ENCODE measurements at regions not wholly inside any gene's neighbourhood (a gene's known extent, or its start where the extent isn't known, plus 50 kb on each side); places are given as distances from the start of the nearest gene placed in this dataset.
"Not testable (repeated sequence)": the region's sequence is repeated elsewhere in the genome, so short reads cannot be mapped to it uniquely, and the experiment has no call there.

DNA sequence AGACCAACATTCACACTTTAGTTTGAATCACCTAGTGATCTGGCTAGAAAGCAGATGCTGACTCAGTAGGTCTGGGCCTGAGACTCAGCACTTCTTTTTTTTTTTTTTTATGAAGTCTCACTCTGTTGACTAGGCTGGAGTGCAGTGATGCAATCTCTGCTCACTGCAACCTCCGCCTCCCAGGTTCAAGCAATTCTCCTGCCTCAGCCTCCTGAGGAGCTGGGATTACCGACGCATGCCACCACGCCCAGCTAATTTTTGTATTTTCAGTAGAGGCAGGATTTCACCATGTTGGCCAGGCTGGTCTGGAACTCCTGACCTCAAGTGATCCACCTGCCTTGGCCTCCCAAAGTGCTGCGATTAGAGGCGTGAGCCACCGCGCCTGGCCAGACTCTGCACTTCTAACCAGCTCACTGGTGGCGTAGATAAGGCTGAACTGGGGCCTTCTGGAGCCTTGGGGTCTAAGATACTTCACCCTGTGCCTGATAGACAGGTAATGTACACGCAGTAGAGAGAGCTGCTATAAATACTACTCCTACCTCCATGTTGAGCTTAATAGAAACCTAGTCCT lies 78.3 kb upstream of the FHL2 start:
- not testable (repeated sequence) for H3K36me3 ChIP-seq (ENCODE audit: control insufficient read depth, insufficient read depth, low read length); DNase-seq; H3K4me3 ChIP-seq (ENCODE audit: low read length); H3K9me3 ChIP-seq (ENCODE audit: control insufficient read depth, low read depth, low read length); H3K27ac ChIP-seq (ENCODE audit: low read length); H3K4me1 ChIP-seq (ENCODE audit: control insufficient read depth, insufficient read depth, low read length); H3K27me3 ChIP-seq (ENCODE audit: control insufficient read depth, insufficient read depth, low read length)
- no CpG with 5 or more reads among the region's 10 CpGs for WGBS (ENCODE audit: insufficient coverage, low lambda C conversion rate)

DNA sequence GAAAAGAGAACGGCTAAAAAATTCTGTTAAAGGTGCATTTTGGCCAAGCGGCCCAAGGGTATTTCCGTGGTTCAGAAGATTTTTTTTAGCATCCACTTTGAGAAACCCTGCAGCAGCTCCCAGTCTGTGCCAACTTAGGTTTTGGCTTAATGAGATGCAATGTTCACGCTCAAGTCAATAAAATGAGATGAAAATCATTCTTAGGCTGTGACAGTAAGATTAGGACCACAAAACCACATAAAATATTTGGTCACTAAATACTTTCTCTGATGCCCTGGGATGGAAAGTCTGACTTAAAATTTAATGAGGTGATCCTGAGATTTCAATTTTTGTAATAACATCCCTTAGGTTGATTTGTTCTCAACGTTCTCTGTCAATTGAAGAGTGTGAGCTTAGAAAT lies 74.2 kb upstream of the FHL2 start:
- Histone ChIP-seq H3K4me1 (ENCODE audit: control insufficient read depth, insufficient read depth, low read length) (no peaks in the 10 kb centered on the region), H3K9me3 (ENCODE audit: control insufficient read depth, low read depth, low read length) (no peaks in the 10 kb centered on the region), H3K27ac (ENCODE audit: low read length) (no peak overlapping the region), H3K27me3 (ENCODE audit: control insufficient read depth, insufficient read depth, low read length) (peaks cover 2% of the 10 kb centered on the region), H3K36me3 (ENCODE audit: control insufficient read depth, insufficient read depth, low read length) (no peaks in the 10 kb centered on the region), H3K4me3 (ENCODE audit: low read length) (no peak overlapping the region)
- DNase-seq: no peak
- WGBS (ENCODE audit: insufficient coverage, low lambda C conversion rate): 100% methylated on average over 1 of the region's 5 CpGs

DNA sequence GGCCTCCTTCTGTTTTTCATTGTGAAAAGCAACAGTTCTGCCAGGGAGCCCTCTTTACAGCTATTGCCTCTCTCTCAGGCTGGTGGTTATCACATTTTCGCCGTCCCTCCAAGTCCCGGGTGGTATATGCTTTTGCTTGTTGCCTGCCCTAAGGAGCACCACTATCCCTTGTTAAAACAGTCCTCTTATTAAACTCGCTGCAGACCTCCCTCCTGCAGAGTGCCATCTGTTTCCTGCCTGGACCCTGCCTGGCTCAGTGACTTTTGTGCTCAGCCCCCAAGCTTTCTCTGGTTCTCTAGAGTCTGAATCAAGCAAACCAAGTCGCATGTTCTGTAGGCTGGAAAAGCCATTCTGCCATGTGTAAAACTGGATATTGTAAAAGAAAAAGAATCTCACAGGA lies 72.1 kb upstream of the FHL2 start:
- DNase-seq: no peak
- H3K4me3 ChIP-seq (ENCODE audit: low read length): no peak overlapping the region
- no peak overlapping the region for H3K27ac ChIP-seq (ENCODE audit: low read length)
- no peaks in the 10 kb centered on the region for H3K4me1 ChIP-seq (ENCODE audit: control insufficient read depth, insufficient read depth, low read length)
- no peaks in the 10 kb centered on the region for H3K9me3 ChIP-seq (ENCODE audit: control insufficient read depth, low read depth, low read length)
- no peaks in the 10 kb centered on the region for H3K36me3 ChIP-seq (ENCODE audit: control insufficient read depth, insufficient read depth, low read length)
- 60% methylated on average over 2 of the region's 5 CpGs for WGBS (ENCODE audit: insufficient coverage, low lambda C conversion rate)
- peaks cover 2% of the 10 kb centered on the region for H3K27me3 ChIP-seq (ENCODE audit: control insufficient read depth, insufficient read depth, low read length)

DNA sequence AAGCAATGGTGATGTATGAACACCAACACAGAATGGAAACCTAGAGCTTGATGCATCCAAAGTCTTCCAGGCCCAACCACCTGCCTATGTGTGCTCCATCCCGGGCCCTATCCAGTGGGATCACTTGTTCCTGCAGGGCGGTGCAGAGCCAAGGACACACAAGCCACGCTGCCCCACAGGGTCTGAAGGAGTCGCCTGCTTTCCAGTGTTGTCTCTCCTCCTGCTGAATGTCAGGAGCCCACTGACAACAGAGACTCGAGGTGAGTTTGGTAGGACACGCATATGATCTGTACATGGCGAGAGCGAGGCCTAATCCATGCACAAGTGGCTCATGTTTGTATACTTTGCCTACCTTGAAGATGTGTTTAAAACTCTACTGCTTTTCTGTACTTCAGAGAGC lies 70.9 kb upstream of the FHL2 start:
- no peaks in the 10 kb centered on the region for H3K4me1 ChIP-seq (ENCODE audit: control insufficient read depth, insufficient read depth, low read length)
- no peaks in the 10 kb centered on the region for H3K36me3 ChIP-seq (ENCODE audit: control insufficient read depth, insufficient read depth, low read length)
- H3K27me3 ChIP-seq (ENCODE audit: control insufficient read depth, insufficient read depth, low read length): peaks cover under 1% of the 10 kb centered on the region
- no peak overlapping the region for H3K27ac ChIP-seq (ENCODE audit: low read length)
- H3K4me3 ChIP-seq (ENCODE audit: low read length): no peak overlapping the region
- DNase-seq: no peak
- no peaks in the 10 kb centered on the region for H3K9me3 ChIP-seq (ENCODE audit: control insufficient read depth, low read depth, low read length)
- no CpG with 5 or more reads among the region's 8 CpGs for WGBS (ENCODE audit: insufficient coverage, low lambda C conversion rate)

DNA sequence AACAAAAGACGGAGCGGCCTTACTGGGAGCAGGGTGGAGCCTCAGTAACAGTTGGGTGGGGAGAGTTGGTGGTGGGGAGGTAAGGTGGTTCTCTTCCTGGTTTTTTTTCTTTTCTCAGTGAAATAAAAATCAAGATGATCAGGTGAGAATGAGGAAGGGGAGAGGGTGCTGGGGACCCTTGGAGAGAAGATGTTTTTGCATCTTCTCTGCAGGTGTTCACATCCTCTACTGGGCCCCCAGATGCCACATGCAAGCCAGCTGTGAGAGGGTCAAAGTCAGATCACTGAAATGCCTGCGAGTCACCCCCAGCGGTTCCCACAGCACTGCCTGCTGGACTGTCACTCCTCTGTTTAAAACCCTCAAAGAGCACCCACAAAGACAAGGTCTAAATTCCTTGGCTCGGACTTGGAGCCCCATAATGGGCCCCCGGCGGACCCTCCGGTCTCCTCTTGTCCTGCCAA lies 69.8 kb upstream of the FHL2 start:
- H3K27ac ChIP-seq (ENCODE audit: low read length): no peak overlapping the region
- H3K36me3 ChIP-seq (ENCODE audit: control insufficient read depth, insufficient read depth, low read length): no peaks in the 10 kb centered on the region
- H3K4me1 ChIP-seq (ENCODE audit: control insufficient read depth, insufficient read depth, low read length): no peaks in the 10 kb centered on the region
- H3K27me3 ChIP-seq (ENCODE audit: control insufficient read depth, insufficient read depth, low read length): no peaks in the 10 kb centered on the region
- DNase-seq: no peak
- no peak overlapping the region for H3K4me3 ChIP-seq (ENCODE audit: low read length)
- no peaks in the 10 kb centered on the region for H3K9me3 ChIP-seq (ENCODE audit: control insufficient read depth, low read depth, low read length)
- no CpG with 5 or more reads among the region's 8 CpGs for WGBS (ENCODE audit: insufficient coverage, low lambda C conversion rate)

DNA sequence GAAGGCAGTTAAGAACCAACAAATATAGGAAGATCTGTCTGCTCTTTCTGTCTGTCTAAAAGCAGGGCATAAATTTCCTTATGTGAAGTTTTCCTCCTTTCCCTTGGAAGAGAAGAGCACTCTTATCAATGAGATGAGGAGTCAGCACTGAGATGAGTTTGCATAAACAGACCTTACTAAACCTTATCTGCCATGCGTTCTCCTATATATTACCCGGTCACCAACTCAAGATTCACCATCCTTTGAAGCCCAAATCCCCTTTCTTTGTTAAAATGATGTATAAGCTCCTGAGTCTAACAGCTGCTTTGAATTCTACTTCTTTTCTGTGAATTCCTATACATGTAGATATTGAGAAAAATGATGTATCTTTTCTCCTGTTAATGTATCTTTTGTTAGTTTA lies 65.5 kb upstream of the FHL2 start:
- Histone ChIP-seq H3K4me1 (ENCODE audit: control insufficient read depth, insufficient read depth, low read length) (no peaks in the 10 kb centered on the region), H3K4me3 (ENCODE audit: low read length) (no peak overlapping the region), H3K27ac (ENCODE audit: low read length) (no peak overlapping the region), H3K9me3 (ENCODE audit: control insufficient read depth, low read depth, low read length) (no peaks in the 10 kb centered on the region), H3K36me3 (ENCODE audit: control insufficient read depth, insufficient read depth, low read length) (no peaks in the 10 kb centered on the region), H3K27me3 (ENCODE audit: control insufficient read depth, insufficient read depth, low read length) (no peaks in the 10 kb centered on the region)
- DNase-seq: no peak
- no CpG with 5 or more reads among the region's 2 CpGs for WGBS (ENCODE audit: insufficient coverage, low lambda C conversion rate)

DNA sequence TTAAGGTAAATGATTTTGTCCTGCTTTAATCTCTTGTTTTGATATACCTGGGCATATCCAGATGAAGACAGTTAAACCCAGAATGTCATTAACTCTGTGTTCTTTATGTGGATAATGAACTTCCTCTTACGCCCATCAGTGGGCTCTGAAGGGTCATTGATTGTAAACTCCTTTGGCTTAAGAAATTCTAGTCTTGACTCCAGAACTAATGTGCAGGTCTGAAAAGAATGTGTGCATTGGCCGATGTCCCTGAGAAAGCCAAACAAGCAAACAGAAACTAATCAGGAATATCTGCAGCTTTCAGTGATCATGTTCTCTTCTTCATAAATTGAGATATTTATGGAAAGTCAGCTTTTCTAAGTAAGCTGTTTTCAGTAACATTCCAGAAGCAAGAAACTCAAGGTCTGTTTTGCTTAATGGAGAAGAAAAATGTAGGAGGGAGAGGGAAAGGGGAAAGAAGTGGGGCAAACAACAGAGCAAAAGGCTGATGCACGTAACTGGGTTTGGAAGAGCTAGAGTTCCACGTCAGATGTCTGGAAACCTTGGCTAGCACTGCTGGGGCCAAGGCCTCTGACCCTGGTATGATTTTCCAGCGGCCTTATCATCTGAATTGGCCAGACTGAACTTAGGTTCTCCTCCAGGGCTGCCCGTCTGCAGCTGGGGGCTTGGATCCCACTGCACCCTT lies 61.3 kb upstream of the FHL2 start:
- Histone ChIP-seq H3K4me3 (ENCODE audit: low read length) (no peak overlapping the region), H3K4me1 (ENCODE audit: control insufficient read depth, insufficient read depth, low read length) (peaks cover 5% of the 10 kb centered on the region), H3K27ac (ENCODE audit: low read length) (no peak overlapping the region), H3K27me3 (ENCODE audit: control insufficient read depth, insufficient read depth, low read length) (no peaks in the 10 kb centered on the region), H3K36me3 (ENCODE audit: control insufficient read depth, insufficient read depth, low read length) (no peaks in the 10 kb centered on the region), H3K9me3 (ENCODE audit: control insufficient read depth, low read depth, low read length) (no peaks in the 10 kb centered on the region)
- no CpG with 5 or more reads among the region's 6 CpGs for WGBS (ENCODE audit: insufficient coverage, low lambda C conversion rate)
- no peak for DNase-seq

DNA sequence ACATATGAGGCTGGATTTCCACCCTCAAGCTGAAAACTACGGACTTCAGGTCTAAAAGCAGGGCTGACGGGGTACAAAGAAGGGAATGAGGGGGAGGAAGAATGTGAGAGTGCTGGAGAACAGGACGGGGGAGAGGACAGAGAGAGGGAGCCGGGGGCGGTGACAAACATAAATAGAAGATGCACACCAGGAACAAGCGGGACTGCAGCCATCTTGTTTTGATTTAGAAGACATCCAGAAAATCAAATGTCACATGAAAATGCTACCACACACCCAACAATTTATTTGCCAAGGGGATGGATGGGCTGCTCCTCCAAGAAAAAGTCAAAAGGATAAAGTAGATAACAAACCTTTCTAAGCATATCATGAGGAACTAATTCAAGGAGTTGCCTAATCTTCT lies 59.2 kb upstream of the FHL2 start:
- H3K9me3 ChIP-seq (ENCODE audit: control insufficient read depth, low read depth, low read length): no peaks in the 10 kb centered on the region
- no peak for DNase-seq
- no peak overlapping the region for H3K4me3 ChIP-seq (ENCODE audit: low read length)
- H3K27me3 ChIP-seq (ENCODE audit: control insufficient read depth, insufficient read depth, low read length): no peaks in the 10 kb centered on the region
- H3K36me3 ChIP-seq (ENCODE audit: control insufficient read depth, insufficient read depth, low read length): no peaks in the 10 kb centered on the region
- no peak overlapping the region for H3K27ac ChIP-seq (ENCODE audit: low read length)
- peaks cover 11% of the 10 kb centered on the region for H3K4me1 ChIP-seq (ENCODE audit: control insufficient read depth, insufficient read depth, low read length)
- 91% methylated on average over 3 of the region's 6 CpGs for WGBS (ENCODE audit: insufficient coverage, low lambda C conversion rate)

DNA sequence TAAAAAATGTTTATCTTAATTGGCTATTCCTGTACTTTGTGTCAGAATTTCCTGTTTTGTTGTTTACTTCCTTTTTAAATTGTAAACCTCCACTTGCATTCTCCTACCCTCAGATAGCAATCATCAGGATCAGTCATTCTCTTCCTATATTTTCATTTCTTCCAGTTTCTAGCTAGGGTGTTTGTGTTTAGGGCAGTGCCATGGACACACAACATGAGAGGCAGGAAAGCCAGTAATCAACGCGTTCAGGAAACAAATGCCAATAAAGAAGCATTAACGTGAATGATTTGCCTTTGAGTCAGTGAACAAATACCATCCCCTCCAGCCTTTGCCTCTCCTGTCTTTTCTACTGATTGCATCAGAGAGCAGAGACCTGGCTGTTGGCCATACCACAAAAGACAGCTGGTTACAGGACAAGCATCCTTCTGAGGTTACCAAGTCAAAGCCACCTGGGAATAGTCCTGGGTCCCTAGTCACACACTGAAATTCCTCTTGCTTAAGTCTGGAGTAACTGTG lies 56.7 kb upstream of the FHL2 start:
- Histone ChIP-seq H3K36me3 (ENCODE audit: control insufficient read depth, insufficient read depth, low read length) (no peaks in the 10 kb centered on the region), H3K27me3 (ENCODE audit: control insufficient read depth, insufficient read depth, low read length) (no peaks in the 10 kb centered on the region), H3K4me3 (ENCODE audit: low read length) (no peak overlapping the region), H3K4me1 (ENCODE audit: control insufficient read depth, insufficient read depth, low read length) (peaks cover 11% of the 10 kb centered on the region), H3K9me3 (ENCODE audit: control insufficient read depth, low read depth, low read length) (no peaks in the 10 kb centered on the region), H3K27ac (ENCODE audit: low read length) (peak overlapping the region; percentile 81)
- WGBS (ENCODE audit: insufficient coverage, low lambda C conversion rate): no CpG with 5 or more reads among the region's 3 CpGs
- DNase-seq: peak; percentile 42 to 67

DNA sequence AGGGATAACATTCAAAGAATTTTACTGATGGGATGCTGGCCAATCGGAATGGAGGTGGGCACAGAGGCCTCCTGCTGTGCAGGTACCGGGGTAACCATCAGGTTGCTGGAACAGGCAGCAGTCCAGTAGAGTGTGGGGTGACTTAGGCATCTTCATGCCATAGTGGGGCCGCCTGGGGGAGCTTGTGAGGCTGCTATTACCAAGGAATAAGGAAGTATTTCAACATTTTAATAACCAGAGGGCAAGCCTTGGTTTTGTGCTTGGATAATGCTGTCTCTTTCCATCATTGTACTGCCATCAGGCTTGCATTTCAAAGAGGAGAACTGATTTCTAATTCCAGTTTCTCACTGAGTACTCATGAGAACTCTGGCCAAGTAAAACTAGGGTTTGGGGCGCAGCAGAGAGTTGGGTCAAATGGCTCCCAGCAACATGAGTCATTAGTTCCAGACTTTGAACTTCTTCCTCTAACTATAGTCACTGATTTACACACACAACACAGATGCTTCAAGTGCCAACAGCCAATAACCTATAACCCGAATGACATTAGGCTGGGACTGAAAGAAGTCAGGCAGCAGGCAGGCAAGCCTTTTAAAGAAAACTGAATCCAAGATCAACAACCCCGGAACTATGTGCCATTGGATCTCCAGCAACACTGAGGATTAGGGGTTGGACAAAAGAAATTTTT lies 56.1 kb upstream of the FHL2 start:
- WGBS (ENCODE audit: insufficient coverage, low lambda C conversion rate): no CpG with 5 or more reads among the region's 6 CpGs
- DNase-seq: peak; percentile 82 to 94
- no peak overlapping the region for H3K4me3 ChIP-seq (ENCODE audit: low read length)
- H3K9me3 ChIP-seq (ENCODE audit: control insufficient read depth, low read depth, low read length): no peaks in the 10 kb centered on the region
- H3K27ac ChIP-seq (ENCODE audit: low read length): peak overlapping the region; percentile 81
- no peaks in the 10 kb centered on the region for H3K36me3 ChIP-seq (ENCODE audit: control insufficient read depth, insufficient read depth, low read length)
- peaks cover 11% of the 10 kb centered on the region for H3K4me1 ChIP-seq (ENCODE audit: control insufficient read depth, insufficient read depth, low read length)
- no peaks in the 10 kb centered on the region for H3K27me3 ChIP-seq (ENCODE audit: control insufficient read depth, insufficient read depth, low read length)
